ENCODE measurements at regions not wholly inside any gene's neighbourhood (a gene's known extent, or its start where the extent isn't known, plus 50 kb on each side); places are given as distances from the start of the nearest gene placed in this dataset.
"Not testable (repeated sequence)": the region's sequence is repeated elsewhere in the genome, so short reads cannot be mapped to it uniquely, and the experiment has no call there.

DNA sequence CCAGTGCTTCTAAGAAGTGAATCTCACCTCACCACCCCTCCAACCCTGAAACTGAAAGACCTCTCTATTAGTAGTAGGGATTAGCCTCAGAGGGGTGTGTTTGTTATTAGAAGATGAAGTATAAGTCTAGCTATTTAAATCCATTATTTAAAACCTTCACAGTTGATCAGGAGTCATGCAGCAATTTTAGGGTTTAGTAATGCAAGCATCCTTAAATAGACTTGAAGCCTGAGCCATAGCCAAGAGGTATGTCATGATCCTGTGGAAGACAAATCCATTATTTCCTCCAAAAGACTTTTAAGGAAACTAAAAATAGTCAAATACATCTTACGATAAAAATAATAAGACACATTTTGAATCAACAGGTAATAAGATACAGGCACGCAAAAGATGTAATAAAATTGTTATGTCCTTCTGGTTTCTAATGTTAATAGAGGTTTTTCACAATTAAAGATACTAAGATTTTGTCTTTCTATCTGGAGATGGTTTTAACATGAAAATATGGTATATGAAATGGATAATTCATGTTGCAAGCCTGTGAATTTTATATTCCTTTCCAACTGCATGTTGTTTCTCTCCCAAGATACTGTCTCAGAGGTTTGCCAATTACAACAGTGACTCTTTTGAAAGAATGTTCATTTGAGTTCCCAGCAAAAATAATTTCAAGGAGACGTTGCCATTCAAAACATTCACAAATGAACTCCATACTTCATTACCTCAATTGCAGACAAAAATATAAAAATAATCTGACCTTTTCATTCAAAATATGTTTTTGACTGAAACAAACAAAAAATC, 68.0 kb downstream of the LUZP4 start:
- no peaks in the 10 kb centered on the region for H3K9me3 Mint-ChIP-seq (ENCODE audit: insufficient read depth)
- H3K36me3 Mint-ChIP-seq (ENCODE audit: low read depth) = no peaks in the 10 kb centered on the region
- DNase-seq (no peak), ATAC-seq (no peak)
- no peaks in the 10 kb centered on the region for H3K4me1 Mint-ChIP-seq (ENCODE audit: low read depth)
- ChIA-PET CTCF (no interaction called here), POLR2A (no interaction called here)
- H3K27me3 Mint-ChIP-seq (ENCODE audit: low read depth) = no peaks in the 10 kb centered on the region
- H3K4me3 Mint-ChIP-seq = no peak overlapping the region
- no peak overlapping the region for H3K27ac Mint-ChIP-seq

DNA sequence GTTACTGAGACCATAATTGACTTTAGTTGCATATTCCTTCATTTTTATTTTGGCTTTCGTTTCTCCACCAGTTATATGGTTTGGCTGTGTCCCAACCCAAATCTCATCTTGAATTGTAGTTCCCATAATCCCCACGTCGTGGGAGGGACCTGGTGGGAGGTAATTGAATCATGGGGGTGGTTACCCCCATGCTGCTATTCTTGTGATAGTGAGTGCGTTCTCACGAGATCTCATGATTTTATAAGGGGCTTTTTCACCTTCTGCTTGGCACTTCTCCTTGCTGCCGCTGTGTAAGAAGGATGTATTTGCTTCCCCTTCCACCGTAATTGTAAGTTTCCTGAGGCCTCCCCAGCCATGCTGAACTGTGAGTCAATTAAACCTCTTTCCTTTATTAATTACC, 70.0 kb downstream of the LUZP4 start:
- H3K9me3 Mint-ChIP-seq (ENCODE audit: insufficient read depth); POLR2A ChIA-PET; CTCF ChIA-PET; DNase-seq; H3K4me3 Mint-ChIP-seq; ATAC-seq; H3K27me3 Mint-ChIP-seq (ENCODE audit: low read depth); H3K36me3 Mint-ChIP-seq (ENCODE audit: low read depth); H3K4me1 Mint-ChIP-seq (ENCODE audit: low read depth); H3K27ac Mint-ChIP-seq: not testable (repeated sequence)

DNA sequence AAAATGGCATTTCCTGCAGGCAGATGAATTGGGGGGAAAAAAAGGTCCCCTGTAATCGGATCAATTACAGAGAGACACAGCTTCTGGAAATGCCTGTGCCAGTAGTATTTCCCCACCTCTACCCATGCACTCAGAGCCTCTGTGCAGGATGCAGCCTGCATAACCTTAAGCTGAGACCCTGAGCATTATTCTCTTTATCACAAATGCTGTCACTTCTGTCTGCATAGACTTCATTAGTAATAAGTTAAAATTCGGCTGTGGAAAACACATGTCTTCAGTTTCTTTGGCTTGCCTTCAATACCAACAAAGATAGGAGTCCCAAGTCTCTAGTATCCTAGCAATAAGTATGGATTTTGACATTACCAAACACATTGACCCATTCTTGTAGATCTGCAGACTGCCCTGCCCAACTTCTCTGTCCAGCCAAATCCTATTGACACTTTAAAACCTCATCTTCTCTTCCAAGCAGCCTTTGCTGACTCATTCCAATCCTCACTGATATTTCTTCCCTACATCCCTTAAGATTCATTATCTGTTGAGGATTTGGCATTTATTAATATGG, 70.8 kb downstream of the LUZP4 start:
- Mint-ChIP-seq H3K36me3 (ENCODE audit: low read depth) (no peaks in the 10 kb centered on the region), H3K27me3 (ENCODE audit: low read depth) (peaks cover 3% of the 10 kb centered on the region), H3K4me3 (no peak overlapping the region), H3K27ac (no peak overlapping the region), H3K4me1 (ENCODE audit: low read depth) (no peaks in the 10 kb centered on the region), H3K9me3 (ENCODE audit: insufficient read depth) (no peaks in the 10 kb centered on the region)
- CTCF ChIA-PET = no interaction called here
- POLR2A ChIA-PET = no interaction called here
- no peak for DNase-seq
- ATAC-seq = no peak

GRCh38 chrX:115362334-115363095, 73.0 kb downstream of the LUZP4 start:
- no peak for DNase-seq
- CTCF ChIA-PET = interaction anchor here (1.1 kb wide), 1 partner anchor 36 kb away, joined by 3 read pairs; no protein-coding TSS in a partner anchor
- H3K27me3 Mint-ChIP-seq (ENCODE audit: low read depth) = peaks cover 3% of the 10 kb centered on the region
- no peak overlapping the region for H3K27ac Mint-ChIP-seq
- no peaks in the 10 kb centered on the region for H3K36me3 Mint-ChIP-seq (ENCODE audit: low read depth)
- no peak overlapping the region for H3K4me3 Mint-ChIP-seq
- no peaks in the 10 kb centered on the region for H3K4me1 Mint-ChIP-seq (ENCODE audit: low read depth)
- ATAC-seq = no peak
- POLR2A ChIA-PET = no interaction called here
- H3K9me3 Mint-ChIP-seq (ENCODE audit: insufficient read depth) = no peaks in the 10 kb centered on the region

DNA sequence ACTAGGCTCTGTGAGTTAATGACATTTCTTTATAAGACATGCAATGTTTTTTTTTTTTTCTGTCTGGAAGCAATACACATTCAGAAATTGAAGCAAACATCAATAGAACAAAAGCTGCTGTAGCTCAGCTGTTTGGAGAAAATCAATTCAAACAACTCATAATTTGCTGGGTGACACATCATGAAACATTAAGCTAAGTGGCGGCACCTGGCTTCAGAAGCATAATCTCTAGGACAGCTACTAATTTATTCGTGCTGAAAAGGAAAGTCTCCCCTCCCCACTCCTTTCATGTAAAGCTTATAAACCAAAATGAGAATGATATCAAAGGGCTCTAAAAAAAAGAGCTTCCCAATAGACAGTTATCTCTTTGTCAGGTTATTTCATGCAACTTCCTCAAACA, 73.9 kb downstream of the LUZP4 start:
- ChIA-PET POLR2A (no interaction called here), CTCF (interaction anchor here (1.1 kb wide), 1 partner anchor 37 kb away, joined by 3 read pairs; no protein-coding TSS in a partner anchor)
- Mint-ChIP-seq H3K4me3 (no peak overlapping the region), H3K27me3 (ENCODE audit: low read depth) (peaks cover 3% of the 10 kb centered on the region), H3K4me1 (ENCODE audit: low read depth) (no peaks in the 10 kb centered on the region), H3K9me3 (ENCODE audit: insufficient read depth) (no peaks in the 10 kb centered on the region), H3K27ac (no peak overlapping the region), H3K36me3 (ENCODE audit: low read depth) (no peaks in the 10 kb centered on the region)
- DNase-seq (no peak), ATAC-seq (no peak)

DNA sequence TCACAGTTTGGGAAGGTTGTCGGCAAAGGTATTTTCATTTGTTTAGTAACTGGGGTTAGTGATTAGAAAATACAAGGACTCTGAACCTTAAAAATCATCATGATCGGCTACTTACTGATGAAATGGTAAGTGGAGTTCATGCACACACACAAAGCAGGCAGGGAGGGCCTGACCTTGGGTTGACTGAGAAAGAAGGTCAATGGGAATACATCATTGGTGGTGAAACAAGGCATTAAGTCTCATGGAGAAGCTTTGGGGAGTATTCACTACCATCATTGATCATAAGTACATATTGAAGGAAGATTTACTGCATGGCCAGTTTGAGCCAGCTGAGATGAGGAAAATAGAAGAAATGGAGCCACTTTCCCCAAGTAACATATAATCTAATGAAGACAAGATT, 74.4 kb downstream of the LUZP4 start:
- Mint-ChIP-seq H3K27me3 (ENCODE audit: low read depth) (peaks cover 3% of the 10 kb centered on the region), H3K27ac (no peak overlapping the region), H3K9me3 (ENCODE audit: insufficient read depth) (no peaks in the 10 kb centered on the region), H3K4me1 (ENCODE audit: low read depth) (no peaks in the 10 kb centered on the region), H3K36me3 (ENCODE audit: low read depth) (no peaks in the 10 kb centered on the region), H3K4me3 (no peak overlapping the region)
- DNase-seq = no peak
- CTCF ChIA-PET = interaction anchor here (1.1 kb wide), 1 partner anchor 37 kb away, joined by 3 read pairs; no protein-coding TSS in a partner anchor
- POLR2A ChIA-PET = no interaction called here
- no peak for ATAC-seq

DNA sequence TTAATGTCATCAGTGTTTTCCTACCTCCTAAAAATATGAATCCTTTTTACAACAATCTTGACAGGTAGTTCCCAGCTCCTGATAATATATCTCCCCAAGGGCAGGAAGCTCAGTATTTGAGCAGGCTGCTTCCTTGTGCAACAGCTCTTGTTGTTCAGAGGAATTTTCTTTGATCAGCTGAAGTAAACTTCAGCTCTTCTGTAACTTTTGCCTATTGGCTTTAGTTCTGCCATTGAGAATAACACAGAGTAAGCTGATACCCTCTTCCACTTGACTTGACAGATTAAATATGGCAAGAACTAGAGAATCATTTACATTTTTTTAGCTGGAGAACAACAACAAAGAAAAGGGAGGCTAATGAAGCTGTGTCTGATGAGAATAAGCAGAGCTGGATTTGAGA, 75.2 kb downstream of the LUZP4 start:
- Mint-ChIP-seq H3K9me3 (ENCODE audit: insufficient read depth) (no peaks in the 10 kb centered on the region), H3K4me3 (no peak overlapping the region), H3K4me1 (ENCODE audit: low read depth) (no peaks in the 10 kb centered on the region), H3K36me3 (ENCODE audit: low read depth) (no peaks in the 10 kb centered on the region), H3K27ac (no peak overlapping the region), H3K27me3 (ENCODE audit: low read depth) (peaks cover 3% of the 10 kb centered on the region)
- POLR2A ChIA-PET = no interaction called here
- ATAC-seq (no peak), DNase-seq (no peak)
- CTCF ChIA-PET = no interaction called here

- H3K36me3 Mint-ChIP-seq (ENCODE audit: low read depth) = no peaks in the 10 kb centered on the region
- ChIA-PET CTCF (no interaction called here), POLR2A (no interaction called here)
- peaks cover 3% of the 10 kb centered on the region for H3K27me3 Mint-ChIP-seq (ENCODE audit: low read depth)
- no peaks in the 10 kb centered on the region for H3K9me3 Mint-ChIP-seq (ENCODE audit: insufficient read depth)
- no peak overlapping the region for H3K27ac Mint-ChIP-seq
- DNase-seq = no peak
- ATAC-seq = no peak
- no peak overlapping the region for H3K4me3 Mint-ChIP-seq
- H3K4me1 Mint-ChIP-seq (ENCODE audit: low read depth) = no peaks in the 10 kb centered on the region
These were observed 77.0 kb downstream of the LUZP4 start for GRCh38 chrX:115366535-115366934.

- POLR2A ChIA-PET = no interaction called here
- H3K4me1 Mint-ChIP-seq (ENCODE audit: low read depth) = no peaks in the 10 kb centered on the region
- H3K36me3 Mint-ChIP-seq (ENCODE audit: low read depth) = no peaks in the 10 kb centered on the region
- CTCF ChIA-PET = no interaction called here
- H3K27me3 Mint-ChIP-seq (ENCODE audit: low read depth) = peaks cover 3% of the 10 kb centered on the region
- H3K4me3 Mint-ChIP-seq = no peak overlapping the region
- ATAC-seq (no peak), DNase-seq (no peak)
- H3K27ac Mint-ChIP-seq = no peak overlapping the region
- H3K9me3 Mint-ChIP-seq (ENCODE audit: insufficient read depth) = no peaks in the 10 kb centered on the region
These were observed 77.9 kb downstream of the LUZP4 start for GRCh38 chrX:115367455-115367854.

DNA sequence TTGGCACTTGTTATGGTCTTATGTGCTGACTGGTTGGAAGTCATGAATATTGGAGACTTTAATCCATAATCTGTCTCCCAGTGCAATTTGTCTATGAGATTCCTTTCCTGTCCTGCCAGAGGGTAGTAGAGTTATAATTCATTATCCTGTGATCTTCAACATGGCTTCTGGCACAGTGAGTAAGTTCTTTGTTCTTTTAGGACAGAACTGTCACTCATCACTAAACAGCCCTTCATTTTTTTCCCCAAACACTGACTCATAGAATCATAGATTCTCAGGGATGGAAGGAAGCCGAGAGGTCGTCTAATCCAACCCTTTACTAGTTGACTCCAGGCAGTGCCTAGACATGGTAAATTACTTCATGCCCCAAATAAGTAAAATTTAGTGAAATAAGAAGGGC, 78.4 kb downstream of the LUZP4 start:
- no peak overlapping the region for H3K4me3 Mint-ChIP-seq
- no peak overlapping the region for H3K27ac Mint-ChIP-seq
- DNase-seq = no peak
- no peaks in the 10 kb centered on the region for H3K36me3 Mint-ChIP-seq (ENCODE audit: low read depth)
- H3K27me3 Mint-ChIP-seq (ENCODE audit: low read depth) = peaks cover 3% of the 10 kb centered on the region
- ChIA-PET CTCF (no interaction called here), POLR2A (no interaction called here)
- H3K9me3 Mint-ChIP-seq (ENCODE audit: insufficient read depth) = no peaks in the 10 kb centered on the region
- ATAC-seq = no peak
- no peaks in the 10 kb centered on the region for H3K4me1 Mint-ChIP-seq (ENCODE audit: low read depth)

DNA sequence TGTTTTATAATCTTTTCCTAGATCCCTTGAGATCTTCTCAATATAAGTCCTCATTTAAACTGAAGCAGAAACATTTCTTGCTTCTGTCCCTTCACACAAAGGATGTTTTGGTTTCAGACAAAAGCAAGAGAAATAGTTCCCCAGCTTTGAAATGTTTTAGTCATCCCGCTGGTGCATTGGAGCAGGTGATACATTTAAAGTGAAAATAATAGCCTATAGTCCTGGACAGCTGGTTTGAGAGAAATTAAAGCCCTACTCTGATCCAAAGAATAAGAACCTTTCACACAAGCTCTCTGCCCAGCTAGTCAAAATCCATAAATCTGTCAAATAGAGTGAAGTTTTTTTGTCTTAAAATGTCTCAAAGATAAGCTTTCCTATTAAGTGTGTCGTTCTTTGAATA, 79.4 kb downstream of the LUZP4 start:
- Mint-ChIP-seq H3K4me3 (no peak overlapping the region), H3K4me1 (ENCODE audit: low read depth) (no peaks in the 10 kb centered on the region), H3K9me3 (ENCODE audit: insufficient read depth) (no peaks in the 10 kb centered on the region), H3K27ac (no peak overlapping the region), H3K36me3 (ENCODE audit: low read depth) (no peaks in the 10 kb centered on the region), H3K27me3 (ENCODE audit: low read depth) (peaks cover 1% of the 10 kb centered on the region)
- ChIA-PET CTCF (no interaction called here), POLR2A (no interaction called here)
- DNase-seq = no peak
- ATAC-seq = no peak

DNA sequence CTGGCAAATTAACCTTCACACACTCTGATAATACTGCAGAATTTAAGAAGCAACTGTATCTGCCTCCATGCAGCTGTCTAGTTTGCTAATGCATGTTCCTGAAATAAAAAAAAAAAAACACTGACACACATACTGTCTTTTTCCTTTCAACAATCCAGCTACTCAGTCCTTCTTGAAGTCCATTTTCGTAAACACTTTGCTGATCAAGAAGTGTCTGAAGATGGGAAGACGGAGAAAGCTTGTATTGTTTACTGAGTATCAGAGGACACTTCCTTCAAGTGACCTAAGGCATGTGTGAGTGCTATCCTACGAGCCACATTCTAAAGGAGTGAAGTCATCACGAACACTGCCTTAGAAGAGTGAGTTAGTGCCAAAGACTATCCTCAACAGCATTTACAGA, 82.6 kb downstream of the LUZP4 start:
- CTCF ChIA-PET = no interaction called here
- no peak overlapping the region for H3K4me3 Mint-ChIP-seq
- POLR2A ChIA-PET = no interaction called here
- DNase-seq = no peak
- no peak for ATAC-seq
- no peaks in the 10 kb centered on the region for H3K36me3 Mint-ChIP-seq (ENCODE audit: low read depth)
- no peaks in the 10 kb centered on the region for H3K4me1 Mint-ChIP-seq (ENCODE audit: low read depth)
- H3K27ac Mint-ChIP-seq = no peak overlapping the region
- H3K9me3 Mint-ChIP-seq (ENCODE audit: insufficient read depth) = no peaks in the 10 kb centered on the region
- H3K27me3 Mint-ChIP-seq (ENCODE audit: low read depth) = no peaks in the 10 kb centered on the region

Data from activated CD8-positive, alpha-beta T cell treated with anti-CD3 and anti-CD28 coated beads, Interleukin-2, amount 10 ng/mL, durations not matched to agents 7 days and 5 days (primary cell).